Mesenchymal stem cell (in vitro differentiated cells and primary cell): ENCODE measurements at regions not wholly inside any gene's neighbourhood (a gene's known extent, or its start where the extent isn't known, plus 50 kb on each side); places are given as distances from the start of the nearest gene placed in this dataset.

ENCODE experiments used
- DNase-seq: peaks from one replicate; pipeline ENCODE4 v3.0.0-alpha.2; 2013
- H2AFZ ChIP-seq: one replicate; pipeline ENCODE4 v1.6.1; 2013; ENCODE audit warnings: low read depth, mild to moderate bottlenecking, control low read depth, inconsistent platforms, low read length, moderate library complexity
- H2AK5ac ChIP-seq: 2 replicates; pipeline ENCODE4 v1.6.1; 2013; ENCODE audit warnings: low read length, moderate library complexity, mild to moderate bottlenecking, inconsistent platforms; ENCODE audit not compliant: severe bottlenecking
- H2BK120ac ChIP-seq: one replicate; pipeline ENCODE4 v1.6.1; 2013; ENCODE audit warnings: low read depth, mild to moderate bottlenecking, inconsistent platforms, low read length, moderate library complexity
- H2BK12ac ChIP-seq, 2 experiments: one replicate each; pipeline ENCODE4 v1.6.1; 2013; ENCODE audit warnings: inconsistent platforms in 2 of 2, low read length in 2 of 2, mild to moderate bottlenecking in 2 of 2, moderate library complexity in 2 of 2, control low read depth in 1 of 2
- H2BK15ac ChIP-seq: one replicate; pipeline ENCODE4 v1.6.1; 2013; ENCODE audit warnings: mild to moderate bottlenecking, low read depth, inconsistent platforms; ENCODE audit not compliant: poor library complexity, severe bottlenecking
- H2BK5ac ChIP-seq: 2 replicates; pipeline ENCODE4 v1.6.1; 2013; ENCODE audit warnings: low read depth, mild to moderate bottlenecking, low read length, control low read depth, inconsistent platforms; ENCODE audit not compliant: poor library complexity, severe bottlenecking
- H3K14ac ChIP-seq, 2 experiments: one replicate each; pipeline ENCODE4 v1.6.1; 2013; ENCODE audit warnings: inconsistent platforms in 2 of 2, low read length in 2 of 2, control low read depth in 1 of 2, mild to moderate bottlenecking in 1 of 2, moderate library complexity in 1 of 2
- H3K18ac ChIP-seq, 2 experiments: one replicate each; pipeline ENCODE4 v1.6.1; 2013; ENCODE audit warnings: inconsistent platforms in 2 of 2, low read length in 2 of 2, control low read depth in 1 of 2, low read depth in 1 of 2, mild to moderate bottlenecking in 1 of 2
- H3K23ac ChIP-seq, 2 experiments: one replicate each; pipeline ENCODE4 v1.6.1; 2013; ENCODE audit warnings: inconsistent platforms in 2 of 2, low read length in 2 of 2, mild to moderate bottlenecking in 2 of 2, moderate library complexity in 2 of 2, control low read depth in 1 of 2
- H3K27ac ChIP-seq: 2 replicates; pipeline ENCODE4 v1.5.1; 2013; ENCODE audit warnings: mild to moderate bottlenecking, moderate library complexity, low read length, control low read depth, inconsistent platforms; ENCODE audit not compliant: poor library complexity, severe bottlenecking
- H3K27me3 ChIP-seq, 2 experiments: 2 replicates each; pipeline versions ENCODE4 v1.6.1 to v1.7.0; 2013; ENCODE audit warnings: low read length in 2 of 2, mild to moderate bottlenecking in 2 of 2, moderate library complexity in 2 of 2, control low read depth in 1 of 2, inconsistent platforms in 1 of 2; ENCODE audit not compliant: control insufficient read depth in 1 of 2, insufficient read depth in 1 of 2
- H3K36me3 ChIP-seq, 2 experiments: 2 replicates each; pipeline versions ENCODE4 v1.6.1 to v1.7.0; 2013; ENCODE audit warnings: low read length in 2 of 2, control low read depth in 1 of 2, inconsistent platforms in 1 of 2, low read depth in 1 of 2, mild to moderate bottlenecking in 1 of 2; ENCODE audit not compliant: insufficient read depth in 2 of 2, control insufficient read depth in 1 of 2
- H3K4ac ChIP-seq, 2 experiments: one replicate each; pipeline ENCODE4 v1.6.1; 2013; ENCODE audit warnings: inconsistent platforms in 2 of 2, low read length in 2 of 2, mild to moderate bottlenecking in 2 of 2, moderate library complexity in 2 of 2, control low read depth in 1 of 2, low read depth in 1 of 2
- H3K4me1 ChIP-seq: 2 replicates; pipeline ENCODE4 v1.6.1; 2013; ENCODE audit warnings: low read depth, low read length, control low read depth; ENCODE audit not compliant: control insufficient read depth, insufficient read depth
- H3K4me2 ChIP-seq: 2 replicates; pipeline ENCODE4 v1.6.1; 2013; ENCODE audit warnings: low read length, mild to moderate bottlenecking, inconsistent platforms; ENCODE audit not compliant: poor library complexity, severe bottlenecking
- H3K4me3 ChIP-seq, 2 experiments: 2 replicates each; pipeline versions ENCODE4 v1.5.1 to v1.7.0; 2013; ENCODE audit warnings: low read length in 2 of 2, mild to moderate bottlenecking in 2 of 2, control low read depth in 1 of 2, low read depth in 1 of 2; ENCODE audit not compliant: insufficient read depth in 1 of 2
- H3K79me1 ChIP-seq: replicated peaks from 2 replicates; pipeline ENCODE4 v1.6.1; 2013; ENCODE audit warnings: mild to moderate bottlenecking, control low read depth, low read length, inconsistent platforms; ENCODE audit not compliant: poor library complexity, severe bottlenecking
- H3K9ac ChIP-seq: 2 replicates; pipeline ENCODE4 v1.7.0; 2013; ENCODE audit warnings: mild to moderate bottlenecking, low read length, moderate library complexity
- H3K9me3 ChIP-seq: 2 replicates; pipeline ENCODE4 v1.7.0; 2013; ENCODE audit warnings: mild to moderate bottlenecking, low read length; ENCODE audit not compliant: control insufficient read depth
- H4K8ac ChIP-seq: one replicate; pipeline ENCODE4 v1.6.1; 2013; ENCODE audit warnings: inconsistent platforms, mild to moderate bottlenecking, low read length, moderate library complexity
- H4K91ac ChIP-seq: one replicate; pipeline ENCODE4 v1.6.1; 2013; ENCODE audit warnings: mild to moderate bottlenecking, low read length, inconsistent platforms
- WGBS: methylation state at CpG from one replicate; pipeline ENCODE4 v1.1.7; 2013; ENCODE audit warnings: mixed read lengths; 5-methylcytosine and 5-hydroxymethylcytosine counted together

GRCh38 chr3:6354653-6355052 is 506.3 kb upstream of the GRM7 start:
- Histone ChIP-seq H3K27me3 (no peaks in the 10 kb centered on the region), H2AK5ac (no peak overlapping the region), H3K4me2 (no peak overlapping the region), H2BK120ac (no peak overlapping the region), H4K91ac (no peak overlapping the region), H3K23ac (no peak overlapping the region), H3K27ac (no peak overlapping the region), H3K4me1 (no peaks in the 10 kb centered on the region), H2BK5ac (no peak overlapping the region), H3K9ac (no peak overlapping the region), H3K18ac (no peak overlapping the region), H2BK12ac (no peak overlapping the region), H3K4me3 (no peak overlapping the region), H4K8ac (no peak overlapping the region), H3K9me3 (peaks cover 15% of the 10 kb centered on the region), H2AFZ (no peak overlapping the region), H3K79me1 (no peaks in the 10 kb centered on the region), H3K4ac (no peak overlapping the region), H3K36me3 (no peaks in the 10 kb centered on the region), H2BK15ac (no peak overlapping the region), H3K14ac (no peak overlapping the region)
- WGBS = no CpG with 5 or more reads among the region's 1 CpG
- peak; percentile 24 for DNase-seq

DNA sequence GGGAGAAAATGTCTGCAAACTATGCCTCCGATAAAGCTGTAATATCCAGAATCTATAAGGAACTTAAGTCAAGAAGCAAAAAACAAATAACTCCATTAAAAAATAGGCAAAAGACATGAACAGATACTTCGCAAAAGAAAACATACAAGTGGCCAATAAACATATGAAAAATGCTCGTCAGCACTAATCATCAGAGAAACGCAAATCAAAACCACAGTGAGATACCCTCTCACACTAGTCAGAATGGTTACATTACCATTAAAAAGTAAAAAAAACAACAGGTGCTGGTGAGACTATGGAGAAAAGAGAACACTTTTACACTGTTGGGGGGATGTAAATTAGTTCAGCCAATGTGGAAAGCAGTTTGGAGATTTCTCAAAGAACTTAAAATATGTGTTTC is 498.5 kb upstream of the GRM7 start:
- Histone ChIP-seq H3K4me2 (no peak overlapping the region), H3K4ac (no peak overlapping the region), H3K14ac (no peak overlapping the region), H2BK12ac (no peak overlapping the region), H3K9me3 (peaks cover 29% of the 10 kb centered on the region), H3K27me3 (no peaks in the 10 kb centered on the region), H3K9ac (no peak overlapping the region), H3K4me1 (no peaks in the 10 kb centered on the region), H2BK15ac (no peak overlapping the region), H3K27ac (no peak overlapping the region), H2BK120ac (no peak overlapping the region), H4K91ac (no peak overlapping the region), H2AK5ac (no peak overlapping the region), H3K4me3 (no peak overlapping the region), H3K79me1 (no peaks in the 10 kb centered on the region), H2AFZ (no peak overlapping the region), H3K36me3 (no peaks in the 10 kb centered on the region), H3K23ac (no peak overlapping the region), H2BK5ac (no peak overlapping the region), H3K18ac (no peak overlapping the region), H4K8ac (no peak overlapping the region)
- no peak for DNase-seq
- WGBS = 94% methylated on average over 4 of the region's 4 CpGs

GRCh38 chr3:6367171-6367570 is 493.7 kb upstream of the GRM7 start:
- no peaks in the 10 kb centered on the region for H3K79me1 ChIP-seq
- no peak overlapping the region for H3K23ac ChIP-seq
- no peak overlapping the region for H3K14ac ChIP-seq
- no peaks in the 10 kb centered on the region for H3K4me1 ChIP-seq
- no peak overlapping the region for H3K18ac ChIP-seq
- no peak overlapping the region for H2BK15ac ChIP-seq
- H2AK5ac ChIP-seq = no peak overlapping the region
- no peak overlapping the region for H3K4ac ChIP-seq
- no peak overlapping the region for H3K4me2 ChIP-seq
- H3K27me3 ChIP-seq = no peaks in the 10 kb centered on the region
- H4K8ac ChIP-seq = no peak overlapping the region
- no peak overlapping the region for H2BK5ac ChIP-seq
- H3K36me3 ChIP-seq = no peaks in the 10 kb centered on the region
- H3K27ac ChIP-seq = no peak overlapping the region
- no peak overlapping the region for H3K4me3 ChIP-seq
- H2AFZ ChIP-seq = no peak overlapping the region
- H2BK120ac ChIP-seq = no peak overlapping the region
- no peak overlapping the region for H4K91ac ChIP-seq
- H3K9me3 ChIP-seq = peaks cover 33% of the 10 kb centered on the region
- no peak overlapping the region for H3K9ac ChIP-seq
- WGBS = 71% methylated on average over 2 of the region's 2 CpGs
- H2BK12ac ChIP-seq = no peak overlapping the region
- no peak for DNase-seq

- no peak overlapping the region for H3K18ac ChIP-seq
- H3K4me2 ChIP-seq = no peak overlapping the region
- H2BK5ac ChIP-seq = no peak overlapping the region
- H2BK12ac ChIP-seq = no peak overlapping the region
- no peaks in the 10 kb centered on the region for H3K36me3 ChIP-seq
- H3K9ac ChIP-seq = no peak overlapping the region
- H3K9me3 ChIP-seq = no peaks in the 10 kb centered on the region
- no peak overlapping the region for H3K4me3 ChIP-seq
- no peak overlapping the region for H3K4ac ChIP-seq
- H3K4me1 ChIP-seq = no peaks in the 10 kb centered on the region
- no peak overlapping the region for H2BK15ac ChIP-seq
- H4K91ac ChIP-seq = no peak overlapping the region
- H3K14ac ChIP-seq = no peak overlapping the region
- H2AK5ac ChIP-seq = no peak overlapping the region
- no peaks in the 10 kb centered on the region for H3K79me1 ChIP-seq
- no peak overlapping the region for H3K27ac ChIP-seq
- H4K8ac ChIP-seq = no peak overlapping the region
- DNase-seq = no peak
- 86% methylated on average over 2 of the region's 2 CpGs for WGBS
- H2AFZ ChIP-seq = no peak overlapping the region
- no peak overlapping the region for H2BK120ac ChIP-seq
- H3K23ac ChIP-seq = no peak overlapping the region
- no peaks in the 10 kb centered on the region for H3K27me3 ChIP-seq
Observed at GRCh38 chr3:6392123-6392522, 468.8 kb upstream of the GRM7 start.
